Common myeloid progenitor, CD34-positive (primary cell): ENCODE measurements at regions not wholly inside any gene's neighbourhood (a gene's known extent, or its start where the extent isn't known, plus 50 kb on each side); places are given as distances from the start of the nearest gene placed in this dataset.
A peak's percentile ranks its signal among the peaks of the same experiment; 100 is the strongest.

Experiments used
- CTCF ChIA-PET: fragments of 350-600 bp; sonication (Branson Sonifier 250); formaldehyde crosslinking; loops from one replicate; lab custom pipeline; 2021; ENCODE audit warnings: antibody characterized with exemption; lab: Charles Lee
- POLR2A ChIA-PET: fragments of 350-600 bp; sonication (Branson Sonifier 250); formaldehyde crosslinking; loops from one replicate; lab custom pipeline; 2021; ENCODE audit warnings: antibody characterized with exemption; lab: Charles Lee
- DNase-seq, 3 donors: peaks; one replicate each; pipeline versions ENCODE4 v3.0.0 to v3.0.0-alpha.2; 2013
- H3K27ac ChIP-seq, 2 experiments: 1 replicate in 1 of 2; 2 replicates in 1 of 2; pipeline ENCODE4 v1.7.0; 2013; ENCODE audit warnings: inconsistent platforms in 2 of 2, low read length in 2 of 2, mild to moderate bottlenecking in 2 of 2, low read depth in 1 of 2, moderate library complexity in 1 of 2; ENCODE audit not compliant: severe bottlenecking in 2 of 2, insufficient read depth in 1 of 2, poor library complexity in 1 of 2
- H3K27me3 ChIP-seq, 5 experiments: replicated peaks in 2 of 5; 1 replicate in 3 of 5; 2 replicates in 2 of 5; pipeline versions ENCODE4 v1.6.1 to v1.7.0; 2013; ENCODE audit warnings: low read length in 4 of 5, mild to moderate bottlenecking in 2 of 5, moderate library complexity in 2 of 5, inconsistent platforms in 1 of 5; ENCODE audit not compliant: insufficient read depth in 5 of 5, control insufficient read depth in 4 of 5
- H3K36me3 ChIP-seq, 4 experiments: 1 replicate in 2 of 4; 2 replicates in 2 of 4; pipeline versions ENCODE4 v1.6.1 to v1.7.0; 2013; ENCODE audit warnings: low read length in 3 of 4, control low read depth in 1 of 4, mild to moderate bottlenecking in 1 of 4; ENCODE audit not compliant: control insufficient read depth in 4 of 4, insufficient read depth in 4 of 4
- H3K4me1 ChIP-seq, 4 experiments: 1 replicate in 3 of 4; 2 replicates in 1 of 4; pipeline versions ENCODE4 v1.6.1 to v1.7.1; 2013; ENCODE audit warnings: low read length in 3 of 4, mild to moderate bottlenecking in 3 of 4, control low read depth in 1 of 4, inconsistent platforms in 1 of 4, moderate library complexity in 1 of 4; ENCODE audit not compliant: control insufficient read depth in 4 of 4, insufficient read depth in 4 of 4; ENCODE audit errors: control extremely low read depth in 1 of 4
- H3K4me3 ChIP-seq, 7 experiments: 1 replicate in 4 of 7; 2 replicates in 3 of 7; pipeline versions ENCODE4 v1.5.1 to v1.7.0; 2013; ENCODE audit warnings: mild to moderate bottlenecking in 7 of 7, low read length in 6 of 7, moderate library complexity in 6 of 7, inconsistent platforms in 2 of 7, low read depth in 2 of 7, control low read depth in 1 of 7; ENCODE audit not compliant: insufficient read depth in 4 of 7, control insufficient read depth in 1 of 7; ENCODE audit errors: extremely low read depth in 1 of 7
- H3K9me3 ChIP-seq, 5 experiments: 1 replicate in 4 of 5; 2 replicates in 1 of 5; pipeline versions ENCODE4 v1.6.1 to v1.7.1; 2013; ENCODE audit warnings: low read length in 4 of 5, mild to moderate bottlenecking in 2 of 5, inconsistent platforms in 1 of 5, low read depth in 1 of 5, moderate library complexity in 1 of 5; ENCODE audit not compliant: control insufficient read depth in 4 of 5, insufficient read depth in 2 of 5; ENCODE audit errors: control extremely low read depth in 1 of 5
- WGBS: methylation state at CpG from one replicate; pipeline ENCODE4 v1.1.5; 2013; ENCODE audit not compliant: insufficient coverage; 5-methylcytosine and 5-hydroxymethylcytosine counted together

GRCh38 chr1:244318078-244318477 lies 133.6 kb downstream of the ADSS2 start:
- H3K4me1 ChIP-seq = peaks cover 22 to 63% (median 46%) of the 10 kb centered on the region in 4 experiments
- no CpG with 5 or more reads among the region's 4 CpGs for WGBS
- H3K4me3 ChIP-seq = no peak overlapping the region
- H3K27me3 ChIP-seq = no peaks in the 10 kb centered on the region
- ChIA-PET CTCF (no interaction called here), POLR2A (no interaction called here)
- DNase-seq = no peak
- no peak overlapping the region for H3K27ac ChIP-seq
- H3K9me3 ChIP-seq = no peaks in the 10 kb centered on the region
- H3K36me3 ChIP-seq = peaks cover 0 to 6% (median 2%) of the 10 kb centered on the region in 4 experiments

- no peaks in the 10 kb centered on the region for H3K27me3 ChIP-seq
- H3K9me3 ChIP-seq = no peaks in the 10 kb centered on the region
- peaks cover 25 to 68% (median 51%) of the 10 kb centered on the region in 4 experiments for H3K4me1 ChIP-seq
- ChIA-PET CTCF (no interaction called here), POLR2A (no interaction called here)
- H3K36me3 ChIP-seq = peaks cover 0 to 4% (median 1%) of the 10 kb centered on the region in 4 experiments
- peak overlapping the region in 2 of 7 experiments; percentile 30 to 39 for H3K4me3 ChIP-seq
- peak in 2 of 3 donors; percentile 59 to 68 for DNase-seq
- WGBS = 84% methylated on average over 5 of the region's 5 CpGs
- no peak overlapping the region for H3K27ac ChIP-seq
These were observed 133.2 kb downstream of the ADSS2 start for GRCh38 chr1:244318512-244318911.

GRCh38 chr1:244319283-244320132 lies 132.2 kb downstream of the ADSS2 start:
- H3K4me1 ChIP-seq = peaks cover 28 to 77% (median 61%) of the 10 kb centered on the region in 4 experiments
- DNase-seq = peak; percentile 83 to 97 (median 96)

GRCh38 chr1:244322181-244322580 lies 129.5 kb downstream of the ADSS2 start:
- POLR2A ChIA-PET = interaction anchor here (1.3 kb wide), 1 partner anchor 129 kb away, joined by 3 read pairs; no protein-coding TSS in a partner anchor
- no CpG with 5 or more reads among the region's 1 CpG for WGBS
- CTCF ChIA-PET = interaction anchor here (0.6 to 2.3 kb wide), 4 partner anchors 19 to 547 kb away, joined by 3 to 8 read pairs (median 4); no protein-coding TSS in a partner anchor
- peaks cover 32 to 78% (median 69%) of the 10 kb centered on the region in 4 experiments for H3K4me1 ChIP-seq
- H3K4me3 ChIP-seq = peak overlapping the region in 4 of 7 experiments; percentile 44 to 69 (median 52)
- H3K36me3 ChIP-seq = no peaks in the 10 kb centered on the region
- H3K9me3 ChIP-seq = no peaks in the 10 kb centered on the region
- DNase-seq = no peak
- no peaks in the 10 kb centered on the region for H3K27me3 ChIP-seq
- H3K27ac ChIP-seq = peak overlapping the region; percentile 67 to 85

More at GRCh38 chr1:244319283-244320132, 132.2 kb downstream of the ADSS2 start:
- POLR2A ChIA-PET = no interaction called here
- Histone ChIP-seq H3K27me3 (no peaks in the 10 kb centered on the region), H3K4me3 (peak overlapping the region in 2 of 7 experiments; percentile 21 to 58), H3K36me3 (peaks cover 0 to 4% (median 1%) of the 10 kb centered on the region in 4 experiments), H3K27ac (peak overlapping the region; percentile 42 to 80), H3K9me3 (no peaks in the 10 kb centered on the region)
- 24% methylated on average over 6 of the region's 9 CpGs for WGBS
- CTCF ChIA-PET = interaction anchor here (1.0 to 2.1 kb wide), 2 partner anchors 22 to 620 kb away, joined by 3 to 6 read pairs; no protein-coding TSS in a partner anchor

- peak; percentile 89 to 98 (median 96) for DNase-seq
- Histone ChIP-seq H3K27me3 (no peaks in the 10 kb centered on the region), H3K4me3 (peak overlapping the region in 5 of 7 experiments; percentile 44 to 69 (median 47)), H3K27ac (peak overlapping the region; percentile 67 to 85), H3K9me3 (no peaks in the 10 kb centered on the region), H3K4me1 (peaks cover 32 to 76% (median 69%) of the 10 kb centered on the region in 4 experiments), H3K36me3 (no peaks in the 10 kb centered on the region)
- ChIA-PET POLR2A (interaction anchor here (1.3 to 2.2 kb wide), 2 partner anchors 24 to 128 kb away, joined by 3 to 4 read pairs; no protein-coding TSS in a partner anchor), CTCF (interaction anchor here (0.6 to 2.3 kb wide), 5 partner anchors 18 to 548 kb away, joined by 3 to 8 read pairs (median 4); no protein-coding TSS in a partner anchor)
- 33% methylated on average over 4 of the region's 6 CpGs for WGBS
These were observed 128.8 kb downstream of the ADSS2 start for GRCh38 chr1:244322791-244323521.

GRCh38 chr1:244324176-244324883 lies 127.4 kb downstream of the ADSS2 start:
- Histone ChIP-seq H3K4me3 (peak overlapping the region in 5 of 7 experiments; percentile 19 to 83 (median 58)), H3K4me1 (peaks cover 27 to 62% (median 58%) of the 10 kb centered on the region in 4 experiments), H3K36me3 (no peaks in the 10 kb centered on the region), H3K27ac (peak overlapping the region; percentile 67 to 85), H3K9me3 (peaks cover 0 to 2% (median 0%) of the 10 kb centered on the region in 5 experiments), H3K27me3 (no peaks in the 10 kb centered on the region)
- CTCF ChIA-PET = interaction anchor here (0.7 to 2.8 kb wide), 7 partner anchors 13 to 127 kb away, joined by 3 to 12 read pairs (median 4); no protein-coding TSS in a partner anchor
- DNase-seq = peak in 2 of 3 donors; percentile 38 to 45
- POLR2A ChIA-PET = interaction anchor here (0.6 to 2.2 kb wide), 4 partner anchors 17 to 773 kb away, joined by 3 to 4 read pairs (median 4); no protein-coding TSS in a partner anchor
- 65% methylated on average over 8 of the region's 8 CpGs for WGBS
